LNCaP clone FGC (cell line): ENCODE measurements at regions not wholly inside any gene's neighbourhood (a gene's known extent, or its start where the extent isn't known, plus 50 kb on each side); places are given as distances from the start of the nearest gene placed in this dataset.

Source experiments
- DNase-seq: peaks from one replicate; pipeline ENCODE4 v3.0.0-alpha.2; 2011; ENCODE audit warnings: low read depth
- H3K4me3 ChIP-seq: 2 replicates; pipeline ENCODE4 v1.5.1; 2011; ENCODE audit warnings: mild to moderate bottlenecking, low read depth, low read length, control low read depth
- CTCF ChIP-seq: IDR thresholded peaks from 2 replicates; pipeline ENCODE4 v1.5.1; 2012; ENCODE audit warnings: mild to moderate bottlenecking; ENCODE audit not compliant: control insufficient read depth, insufficient read depth; ENCODE audit errors: extremely low read depth

DNA sequence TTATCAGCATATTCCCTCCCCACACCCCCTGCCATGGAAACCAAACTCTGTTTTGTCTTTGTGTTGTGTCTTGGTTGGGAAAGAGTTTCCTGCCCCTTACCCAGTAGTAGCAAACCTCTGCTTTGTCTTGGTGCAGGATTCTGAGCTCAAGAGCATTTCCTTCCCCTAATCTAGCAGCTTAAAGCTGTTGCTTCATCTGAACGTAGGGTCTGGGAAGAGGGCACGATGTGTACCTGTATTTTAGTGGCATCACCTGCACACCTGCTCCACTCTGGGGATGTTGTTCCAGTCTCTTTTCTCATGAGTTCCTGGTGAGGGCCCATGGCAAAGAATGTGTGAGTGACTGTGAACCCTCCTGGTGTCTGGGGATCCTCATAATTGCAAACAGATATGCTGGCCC is 164.7 kb downstream of the SCP2D1 start:
- no peak for DNase-seq
- H3K4me3 ChIP-seq, result no peak overlapping the region
- TF ChIP-seq CTCF, result no peak

- TF ChIP-seq CTCF, result no peak
Measured at GRCh38 chr20:18979132-18979531, 165.5 kb downstream of the SCP2D1 start.

GRCh38 chr20:18981962-18982539 is 168.5 kb downstream of the SCP2D1 start:
- no peak overlapping the region for H3K4me3 ChIP-seq
- no peak for DNase-seq
- TF ChIP-seq CTCF, result no peak

More at GRCh38 chr20:18979132-18979531, 165.5 kb downstream of the SCP2D1 start:
- no peak overlapping the region for H3K4me3 ChIP-seq
- no peak for DNase-seq

DNA sequence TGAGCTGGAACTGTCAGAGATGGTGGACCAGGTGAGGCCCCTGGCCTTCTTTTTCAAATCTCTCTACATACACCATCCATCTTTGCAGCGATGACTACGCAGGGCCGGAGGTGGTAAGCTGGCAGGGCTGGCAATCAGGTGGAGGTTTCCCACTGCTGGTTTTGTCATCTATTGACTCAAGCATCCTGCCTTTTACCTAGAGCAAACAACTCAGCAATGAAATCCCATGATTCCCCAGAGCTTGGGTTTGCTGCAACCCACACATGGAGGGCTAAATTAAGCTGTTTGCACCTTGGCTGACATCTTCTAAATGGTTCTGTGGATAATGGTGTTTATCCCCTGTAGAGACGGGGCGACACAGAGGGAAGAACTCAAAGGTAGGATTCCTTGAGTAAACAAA is 170.2 kb downstream of the SCP2D1 start:
- no peak overlapping the region for H3K4me3 ChIP-seq
- no peak for TF ChIP-seq CTCF
- DNase-seq, result no peak

DNA sequence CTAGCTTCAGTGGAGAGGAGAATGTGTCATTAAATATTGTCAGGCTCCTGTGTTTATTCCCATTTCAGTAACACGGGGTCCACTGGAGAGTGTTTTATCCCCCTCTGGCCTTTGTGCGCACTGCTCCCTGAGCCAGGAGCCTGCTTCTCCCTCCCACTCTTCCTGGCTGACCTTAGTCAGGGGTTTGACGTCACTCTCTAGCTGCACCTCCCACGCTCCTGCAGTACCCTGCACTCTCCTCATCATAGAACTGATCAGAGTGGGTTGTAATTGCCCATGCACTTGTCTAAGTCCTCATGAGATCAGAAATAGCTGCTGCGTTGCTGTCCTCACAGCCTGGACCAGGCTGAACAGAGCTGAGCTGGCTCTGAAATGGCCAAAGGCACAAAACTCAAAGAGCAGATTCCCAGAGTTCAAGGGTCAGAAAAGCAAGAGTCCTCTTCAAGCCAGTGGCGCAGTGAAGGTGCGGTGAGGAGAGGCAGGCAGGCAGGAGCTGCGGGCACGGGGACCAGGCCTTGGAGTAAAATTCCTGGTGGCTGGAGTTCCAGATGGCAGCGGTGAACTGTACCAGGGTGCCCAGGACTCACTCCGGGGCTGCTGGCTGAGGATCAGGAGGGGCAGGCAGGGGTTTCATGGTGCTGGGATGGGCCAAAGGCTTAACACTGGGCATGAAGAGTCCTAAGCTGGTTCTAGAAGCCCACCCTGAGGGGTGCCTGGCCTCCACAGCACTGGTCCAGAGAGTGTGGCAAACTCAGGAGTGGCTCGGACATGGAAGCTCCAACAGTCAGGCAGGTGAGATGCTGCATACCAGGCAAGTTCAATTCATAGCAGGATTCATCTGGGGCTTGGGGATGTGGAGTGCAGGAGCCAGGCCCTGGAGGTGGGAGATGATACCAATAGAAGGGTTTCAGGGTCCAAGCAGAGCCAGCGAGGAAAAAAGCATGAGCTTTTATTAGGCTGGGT is 170.9 kb downstream of the SCP2D1 start:
- no peak overlapping the region for H3K4me3 ChIP-seq
- DNase-seq, result no peak

DNA sequence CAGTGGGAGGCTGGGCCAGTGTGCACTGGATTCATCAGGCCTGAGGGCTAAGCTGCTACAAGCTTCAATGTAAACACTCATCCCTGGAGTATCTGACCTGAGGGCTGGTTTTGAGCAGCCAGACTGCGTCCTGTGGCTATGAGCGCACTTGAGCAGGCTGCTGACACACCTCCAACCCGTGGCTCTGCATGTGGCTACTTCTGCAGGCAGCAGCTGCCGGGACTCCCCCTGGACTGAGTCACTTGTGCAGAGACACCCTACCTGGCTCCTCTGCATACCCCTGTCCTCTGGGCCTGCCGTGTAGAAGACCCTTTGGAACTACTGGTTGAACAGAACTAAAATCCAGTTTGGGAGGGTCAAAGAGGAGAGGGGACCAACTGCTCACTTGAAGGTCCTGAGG is 172.0 kb downstream of the SCP2D1 start:
- DNase-seq, result no peak
- TF ChIP-seq CTCF, result no peak
- no peak overlapping the region for H3K4me3 ChIP-seq

More for the DNA sequence above, 170.9 kb downstream of the SCP2D1 start:
- TF ChIP-seq CTCF, result no peak
